SU-DHL-6 (cell line): ENCODE measurements at regions not wholly inside any gene's neighbourhood (a gene's known extent, or its start where the extent isn't known, plus 50 kb on each side); places are given as distances from the start of the nearest gene placed in this dataset.

ENCODE experiments used
- H2AFZ ChIP-seq: fragments of 200-600 bp; sonication (generic); 2 replicates; pipeline ENCODE4 v1.6.1; 2014; ENCODE audit warnings: low read depth, mild to moderate bottlenecking, moderate library complexity, mixed read lengths, antibody characterized with exemption, low read length; ENCODE audit not compliant: severe bottlenecking
- H3F3A ChIP-seq: fragments of 200-600 bp; shearing (Covaris generic); 2 replicates; pipeline ENCODE4 v1.6.0; 2016; ENCODE audit warnings: antibody characterized with exemption, mild to moderate bottlenecking; ENCODE audit not compliant: insufficient read depth
- H3K27ac ChIP-seq: fragments of 200-600 bp; sonication (generic); 2 replicates; pipeline ENCODE4 v1.5.1; 2016; ENCODE audit warnings: low read depth, mild to moderate bottlenecking, low read length, moderate library complexity, mixed read lengths
- H3K27me3 ChIP-seq: fragments of 200-600 bp; sonication (generic), shearing (Covaris generic); 2 replicates; pipeline ENCODE4 v1.6.0; 2014; ENCODE audit warnings: mild to moderate bottlenecking, low read length
- H3K36me3 ChIP-seq: fragments of 200-600 bp; sonication (generic); 2 replicates; pipeline ENCODE4 v1.6.1; 2014; ENCODE audit warnings: mild to moderate bottlenecking, low read length, mixed read lengths
- H3K4me2 ChIP-seq: fragments of 300-600, 200-600 bp; shearing (Covaris generic), sonication (generic); 2 replicates; pipeline ENCODE4 v1.6.0; 2014; ENCODE audit warnings: low read length, low read depth, mild to moderate bottlenecking; ENCODE audit not compliant: poor library complexity, severe bottlenecking
- H3K4me3 ChIP-seq: fragments of 200-600 bp; sonication (generic); 2 replicates; pipeline ENCODE4 v1.5.1; 2014; ENCODE audit warnings: antibody characterized with exemption, low read length, mild to moderate bottlenecking, mixed read lengths; ENCODE audit not compliant: insufficient read depth, poor library complexity, severe bottlenecking
- H3K79me2 ChIP-seq: fragments of 200-600 bp; sonication (generic); 2 replicates; pipeline ENCODE4 v1.6.1; 2014; ENCODE audit warnings: mild to moderate bottlenecking, low read length, moderate library complexity; ENCODE audit not compliant: insufficient read depth
- H3K9ac ChIP-seq: fragments of 200-600 bp; sonication (generic); 2 replicates; pipeline ENCODE4 v1.7.0; 2014; ENCODE audit warnings: mild to moderate bottlenecking, low read length
- H3K9me2 ChIP-seq: fragments of 200-600 bp; sonication (generic); replicated peaks from 2 replicates; pipeline ENCODE4 v1.6.1; 2014; ENCODE audit warnings: low read length; ENCODE audit not compliant: insufficient read depth
- H3K9me3 ChIP-seq: fragments of 200-600 bp; sonication (generic); 2 replicates; pipeline ENCODE4 v1.6.1; 2014; ENCODE audit warnings: low read length, mixed read lengths; ENCODE audit not compliant: insufficient read depth
- H4K20me1 ChIP-seq: fragments of 200-600 bp; sonication (generic); 2 replicates; pipeline ENCODE4 v1.6.1; 2014; ENCODE audit warnings: low read depth, mild to moderate bottlenecking, antibody characterized with exemption, low read length, moderate library complexity, mixed read lengths
- CTCF ChIP-seq: fragments of 200-600 bp; sonication (generic); IDR thresholded peaks from one replicate; pipeline ENCODE4 v1.5.1; 2017; ENCODE audit warnings: antibody characterized with exemption, mild to moderate bottlenecking, low read length, moderate library complexity; ENCODE audit not compliant: insufficient read depth, poor library complexity, severe bottlenecking
- EZH2phosphoT487 ChIP-seq: fragments of 200-600 bp; sonication (generic), shearing (Covaris generic); conservative IDR thresholded peaks from 2 replicates; pipeline ENCODE4 v1.6.1; 2018; ENCODE audit warnings: mild to moderate bottlenecking, antibody characterized with exemption, low read length, moderate library complexity, mixed read lengths

DNA sequence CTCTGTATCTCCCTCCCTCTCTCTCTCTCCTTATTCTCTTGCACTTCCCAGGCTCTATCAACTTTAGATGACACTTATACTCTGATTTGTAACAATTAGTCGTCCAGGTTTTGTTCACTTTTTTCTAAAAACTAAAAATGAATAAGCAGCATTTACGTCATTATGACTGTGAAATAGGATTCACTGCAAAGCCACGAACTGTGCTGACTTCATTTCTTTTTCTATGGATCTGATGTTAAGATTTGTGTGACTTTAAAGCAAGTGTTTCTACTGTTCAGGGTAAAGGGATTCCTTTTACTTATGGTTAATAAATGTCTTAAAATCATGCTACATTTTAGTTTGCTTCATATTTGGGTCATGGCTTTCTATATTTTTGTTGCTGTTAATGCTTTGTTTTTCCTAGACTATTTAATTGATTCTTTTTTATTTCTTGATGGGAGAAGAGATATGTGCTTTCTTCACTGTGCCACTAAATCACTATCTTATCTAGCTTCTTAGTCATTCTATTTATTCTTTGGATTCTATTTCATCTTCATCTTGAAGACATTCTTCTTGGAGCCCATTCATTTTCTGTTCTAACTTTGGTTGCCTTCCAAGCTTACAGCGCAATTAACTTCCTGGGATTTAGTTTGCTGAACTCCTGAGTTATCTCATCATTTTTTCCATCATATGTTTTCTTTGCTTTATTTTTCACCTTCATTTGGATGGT lies 480.4 kb upstream of the TRIB2 start:
- H3F3A ChIP-seq, result no peaks in the 10 kb centered on the region
- H3K79me2 ChIP-seq, result no peaks in the 10 kb centered on the region
- no peak for TF ChIP-seq CTCF
- TF ChIP-seq EZH2phosphoT487, result no peak
- no peak overlapping the region for H3K9ac ChIP-seq
- no peaks in the 10 kb centered on the region for H3K9me2 ChIP-seq
- no peak overlapping the region for H2AFZ ChIP-seq
- no peaks in the 10 kb centered on the region for H4K20me1 ChIP-seq
- H3K36me3 ChIP-seq, result no peaks in the 10 kb centered on the region
- H3K4me2 ChIP-seq, result no peak overlapping the region
- H3K27ac ChIP-seq, result no peak overlapping the region
- no peaks in the 10 kb centered on the region for H3K9me3 ChIP-seq
- no peak overlapping the region for H3K4me3 ChIP-seq
- H3K27me3 ChIP-seq, result no peaks in the 10 kb centered on the region

DNA sequence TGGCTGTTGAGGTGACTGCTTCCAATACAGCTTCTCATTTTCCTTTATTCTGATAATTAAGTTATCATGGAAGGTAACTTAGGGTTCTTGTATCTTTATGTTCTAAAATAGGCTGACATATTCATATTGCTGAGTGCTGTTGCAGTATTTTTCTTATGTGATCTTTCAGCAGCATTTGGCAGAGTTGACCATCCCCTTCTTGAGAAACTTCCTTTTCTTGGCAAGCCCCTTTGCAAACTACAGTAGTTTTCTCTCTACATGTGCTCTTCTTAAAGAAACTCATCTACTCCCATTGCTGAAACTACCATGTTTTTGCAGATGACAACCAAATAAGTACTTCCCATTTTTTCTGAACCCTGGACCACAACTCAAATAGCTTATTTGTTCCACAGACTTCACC lies 476.5 kb upstream of the TRIB2 start:
- Histone ChIP-seq H4K20me1 (no peaks in the 10 kb centered on the region), H3K79me2 (no peaks in the 10 kb centered on the region), H3K4me3 (no peak overlapping the region), H3K4me2 (no peak overlapping the region), H3K27me3 (no peaks in the 10 kb centered on the region), H3F3A (no peaks in the 10 kb centered on the region), H3K36me3 (no peaks in the 10 kb centered on the region), H3K9ac (no peak overlapping the region), H3K27ac (no peak overlapping the region), H3K9me3 (no peaks in the 10 kb centered on the region), H2AFZ (no peak overlapping the region), H3K9me2 (no peaks in the 10 kb centered on the region)
- no peak for TF ChIP-seq CTCF
- TF ChIP-seq EZH2phosphoT487, result no peak

DNA sequence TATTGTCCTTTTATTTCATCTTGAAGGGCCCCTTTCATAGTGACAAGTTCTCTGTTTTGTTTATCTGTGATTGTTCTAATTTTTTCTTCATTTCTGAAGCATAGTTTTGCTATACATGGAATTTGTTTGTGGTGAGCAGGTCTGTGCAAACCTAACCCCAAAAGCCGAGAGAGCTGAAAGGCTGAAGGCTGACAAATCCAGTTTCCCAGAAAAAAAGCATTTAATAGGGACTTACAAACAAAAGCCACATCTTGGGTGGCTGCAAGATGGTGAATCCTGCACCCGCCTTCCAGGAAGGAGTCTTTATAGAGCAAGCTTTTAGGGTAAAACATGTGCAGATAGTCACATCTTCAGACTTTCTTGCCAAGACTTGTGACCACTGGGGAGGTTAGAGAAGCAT lies 473.4 kb upstream of the TRIB2 start:
- Histone ChIP-seq H3K9ac (no peak overlapping the region), H3K27me3 (no peaks in the 10 kb centered on the region), H3K9me3 (no peaks in the 10 kb centered on the region), H2AFZ (no peak overlapping the region), H3K4me2 (no peak overlapping the region), H3K27ac (no peak overlapping the region), H3F3A (no peaks in the 10 kb centered on the region), H3K36me3 (no peaks in the 10 kb centered on the region), H3K9me2 (no peaks in the 10 kb centered on the region), H4K20me1 (no peaks in the 10 kb centered on the region), H3K4me3 (no peak overlapping the region), H3K79me2 (no peaks in the 10 kb centered on the region)
- TF ChIP-seq CTCF, result no peak
- no peak for TF ChIP-seq EZH2phosphoT487
